GM23338 (cell line): ENCODE measurements at regions not wholly inside any gene's neighbourhood (a gene's known extent, or its start where the extent isn't known, plus 50 kb on each side); places are given as distances from the start of the nearest gene placed in this dataset.

Experiments used
- ATAC-seq: fragments of 200-7000 bp; cut with Tn5 transposase; 3 replicates; pipeline ENCODE4 v1.9.1; 2020
- DNase-seq: peaks from one replicate; pipeline ENCODE4 v3.0.0-alpha.2; 2015; ENCODE audit warnings: low spot score
- H2AFZ ChIP-seq: fragments of 200-600 bp; sonication (generic); 2 replicates; pipeline ENCODE4 v1.8.0; 2016; ENCODE audit warnings: antibody characterized with exemption, mild to moderate bottlenecking, moderate library complexity
- H3F3A ChIP-seq: fragments of 200-600 bp; sonication (generic); replicated peaks from 2 replicates; pipeline ENCODE4 v1.8.0; 2017; ENCODE audit warnings: antibody characterized with exemption, mixed run types, low read depth
- H3K27ac ChIP-seq: fragments of 200-600 bp; sonication (generic); 2 replicates; pipeline ENCODE4 v1.6.1; 2016; ENCODE audit warnings: low read depth
- H3K27me3 ChIP-seq: fragments of 200-600 bp; sonication (generic); 2 replicates; pipeline ENCODE4 v1.8.0; 2016; ENCODE audit warnings: mild to moderate bottlenecking, mixed run types, moderate library complexity; ENCODE audit not compliant: insufficient read depth
- H3K36me3 ChIP-seq: fragments of 200-600 bp; sonication (generic); 2 replicates; pipeline ENCODE4 v1.8.0; 2016; ENCODE audit warnings: mild to moderate bottlenecking; ENCODE audit not compliant: insufficient read depth
- H3K4me1 ChIP-seq: fragments of 200-600 bp; sonication (generic); 2 replicates; pipeline ENCODE4 v1.8.0; 2016; ENCODE audit warnings: mild to moderate bottlenecking, moderate library complexity; ENCODE audit not compliant: insufficient read depth
- H3K4me2 ChIP-seq: fragments of 200-600 bp; sonication (generic); 2 replicates; pipeline ENCODE4 v1.7.1; 2017; ENCODE audit warnings: mixed run types
- H3K4me3 ChIP-seq: fragments of 200-600 bp; sonication (generic); 2 replicates; pipeline ENCODE4 v1.6.1; 2016; ENCODE audit warnings: mixed run types
- H3K79me2 ChIP-seq: fragments of 200-600 bp; sonication (generic); replicated peaks from 2 replicates; pipeline ENCODE4 v1.8.0; 2017; ENCODE audit warnings: mild to moderate bottlenecking; ENCODE audit not compliant: insufficient read depth
- H3K9me2 ChIP-seq: fragments of 200-600 bp; sonication (generic); 2 replicates; pipeline ENCODE4 v1.8.0; 2017; ENCODE audit not compliant: insufficient read depth
- H4K20me1 ChIP-seq: fragments of 200-600 bp; sonication (generic); replicated peaks from 2 replicates; pipeline ENCODE4 v1.8.0; 2017; ENCODE audit warnings: mild to moderate bottlenecking; ENCODE audit not compliant: insufficient read depth
- H3K27ac Mint-ChIP-seq: 2 replicates; pipeline ENCODE4 v1.8.0; 2020; ENCODE audit warnings: inconsistent platforms, mild to moderate bottlenecking, moderate library complexity, mixed read lengths
- H3K27me3 Mint-ChIP-seq: 3 replicates; pipeline ENCODE4 v1.8.0; 2022; ENCODE audit warnings: low read depth, mild to moderate bottlenecking, moderate library complexity, mixed read lengths, inconsistent platforms; ENCODE audit not compliant: insufficient read depth, poor library complexity
- H3K36me3 Mint-ChIP-seq: 3 replicates; pipeline ENCODE4 v1.8.0; 2021; ENCODE audit warnings: low read depth, mild to moderate bottlenecking, inconsistent platforms, moderate library complexity, mixed read lengths
- H3K4me1 Mint-ChIP-seq: 3 replicates; pipeline ENCODE4 v1.8.0; 2020; ENCODE audit warnings: mild to moderate bottlenecking, inconsistent platforms, mixed read lengths
- H3K4me3 Mint-ChIP-seq: 3 replicates; pipeline ENCODE4 v1.8.0; 2021; ENCODE audit warnings: moderate library complexity, mild to moderate bottlenecking, inconsistent platforms, mixed read lengths
- H3K9me3 Mint-ChIP-seq: 3 replicates; pipeline ENCODE4 v1.8.0; 2020; ENCODE audit warnings: moderate library complexity, mild to moderate bottlenecking, inconsistent platforms, mixed read lengths
- CREB1 ChIP-seq: fragments of 250-450 bp; sonication (Bioruptor Pico); IDR thresholded peaks from 2 replicates; pipeline ENCODE4 v1.5.0; 2020; ENCODE audit warnings: low read depth, mild to moderate bottlenecking, moderate library complexity
- ETS1 ChIP-seq: IDR thresholded peaks from 2 replicates; pipeline ENCODE4 v1.6.1; 2016; ENCODE audit warnings: antibody characterized with exemption
- EZH2 ChIP-seq: fragments of 200-600 bp; sonication (generic); IDR thresholded peaks from one replicate; pipeline ENCODE4 v1.8.0; 2017; ENCODE audit warnings: antibody characterized with exemption, mild to moderate bottlenecking, low read depth; ENCODE audit not compliant: unreplicated experiment
- EZH2phosphoT487 ChIP-seq: fragments of 200-600 bp; sonication (generic); IDR thresholded peaks from one replicate; pipeline ENCODE4 v1.8.1; 2018; ENCODE audit warnings: antibody characterized with exemption; ENCODE audit not compliant: unreplicated experiment
- JUNB ChIP-seq: IDR thresholded peaks from one replicate; pipeline ENCODE4 v1.6.1; 2016; ENCODE audit warnings: antibody characterized with exemption; ENCODE audit not compliant: unreplicated experiment
- NANOG ChIP-seq: IDR thresholded peaks from 2 replicates; pipeline ENCODE4 v1.6.1; 2016; ENCODE audit warnings: antibody characterized with exemption, borderline replicate concordance
- POLR2AphosphoS5 ChIP-seq: IDR thresholded peaks from 2 replicates; pipeline ENCODE4 v1.6.1; 2016; ENCODE audit warnings: antibody characterized with exemption, low read depth
- REST ChIP-seq: IDR thresholded peaks from one replicate; pipeline ENCODE4 v1.6.1; 2018; ENCODE audit warnings: antibody characterized with exemption; ENCODE audit not compliant: unreplicated experiment
- STAT1 ChIP-seq: IDR thresholded peaks from one replicate; pipeline ENCODE4 v1.6.1; 2016; ENCODE audit warnings: antibody characterized with exemption; ENCODE audit not compliant: unreplicated experiment
- ZNF114 ChIP-seq: fragments of 250-450 bp; sonication (Bioruptor Pico); IDR thresholded peaks from 2 replicates; pipeline ENCODE4 v1.5.0; 2020; ENCODE audit warnings: mild to moderate bottlenecking, moderate library complexity
- ZNF331 ChIP-seq: fragments of 250-450 bp; sonication (Bioruptor Pico); IDR thresholded peaks from 2 replicates; pipeline ENCODE4 v1.5.0; 2020; ENCODE audit warnings: low read depth, mild to moderate bottlenecking, moderate library complexity
- TF ChIP-seq, protein P1 (sequence below), 2 experiments: fragments of 200-600 bp in 1 of 2; sonication (generic) in 1 of 2; conservative IDR thresholded peaks; 2 replicates each; pipeline versions ENCODE4 v1.5.1 to v1.6.1; 2016 to 2017; ENCODE audit warnings: antibody characterized with exemption in 2 of 2, low read depth in 2 of 2, mild to moderate bottlenecking in 2 of 2, moderate library complexity in 1 of 2
- TF ChIP-seq, protein P2 (sequence below): fragments of 250-450 bp; sonication (Bioruptor Pico); IDR thresholded peaks from 2 replicates; pipeline ENCODE4 v1.5.0; 2020; ENCODE audit warnings: mild to moderate bottlenecking, moderate library complexity

DNA sequence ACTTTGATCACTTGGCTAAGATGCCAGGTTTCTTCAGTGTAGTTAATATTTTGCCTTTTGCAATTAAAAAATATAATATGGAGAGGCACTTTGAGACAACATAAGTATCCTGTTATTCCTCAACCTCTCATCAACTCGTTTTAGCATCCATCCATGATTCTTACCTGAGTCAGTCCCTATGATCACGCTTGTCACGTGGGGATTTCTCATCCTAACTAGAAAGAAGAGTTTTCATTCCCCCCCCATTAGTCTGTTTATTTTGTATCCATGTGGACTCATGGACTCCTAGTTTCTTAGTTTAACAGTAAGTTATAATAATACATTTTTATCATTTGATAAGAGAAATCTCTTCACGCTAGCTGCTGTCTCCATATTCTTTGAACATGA is 110.3 kb downstream of the SLC25A47 start:
- no peaks in the 10 kb centered on the region for H3K27me3 ChIP-seq
- no peaks in the 10 kb centered on the region for H3F3A ChIP-seq
- Mint-ChIP-seq H3K27ac (no peak overlapping the region), H3K36me3 (no peaks in the 10 kb centered on the region; the same call in 2 of the 3 replicates), H3K27me3 (peaks cover 2% of the 10 kb centered on the region), H3K9me3 (no peaks in the 10 kb centered on the region), H3K4me1 (peaks cover 10% of the 10 kb centered on the region), H3K4me3 (no peak overlapping the region)
- TF ChIP-seq, protein P1, sequence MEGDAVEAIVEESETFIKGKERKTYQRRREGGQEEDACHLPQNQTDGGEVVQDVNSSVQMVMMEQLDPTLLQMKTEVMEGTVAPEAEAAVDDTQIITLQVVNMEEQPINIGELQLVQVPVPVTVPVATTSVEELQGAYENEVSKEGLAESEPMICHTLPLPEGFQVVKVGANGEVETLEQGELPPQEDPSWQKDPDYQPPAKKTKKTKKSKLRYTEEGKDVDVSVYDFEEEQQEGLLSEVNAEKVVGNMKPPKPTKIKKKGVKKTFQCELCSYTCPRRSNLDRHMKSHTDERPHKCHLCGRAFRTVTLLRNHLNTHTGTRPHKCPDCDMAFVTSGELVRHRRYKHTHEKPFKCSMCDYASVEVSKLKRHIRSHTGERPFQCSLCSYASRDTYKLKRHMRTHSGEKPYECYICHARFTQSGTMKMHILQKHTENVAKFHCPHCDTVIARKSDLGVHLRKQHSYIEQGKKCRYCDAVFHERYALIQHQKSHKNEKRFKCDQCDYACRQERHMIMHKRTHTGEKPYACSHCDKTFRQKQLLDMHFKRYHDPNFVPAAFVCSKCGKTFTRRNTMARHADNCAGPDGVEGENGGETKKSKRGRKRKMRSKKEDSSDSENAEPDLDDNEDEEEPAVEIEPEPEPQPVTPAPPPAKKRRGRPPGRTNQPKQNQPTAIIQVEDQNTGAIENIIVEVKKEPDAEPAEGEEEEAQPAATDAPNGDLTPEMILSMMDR (conservative IDR thresholded peaks at IDR 0.05; ENCODE audit: low read depth in 2 of 2) = no peak
- TF ChIP-seq STAT1 (no peak), ZNF114 (CRISPR knock-in tag) (no peak), POLR2AphosphoS5 (no peak), ZNF331 (CRISPR knock-in tag) (no peak), EZH2phosphoT487 (no peak), CREB1 (CRISPR knock-in tag) (no peak), REST (no peak), NANOG (no peak), JUNB (no peak), EZH2 (no peak), ETS1 (no peak)
- TF ChIP-seq, protein P2, sequence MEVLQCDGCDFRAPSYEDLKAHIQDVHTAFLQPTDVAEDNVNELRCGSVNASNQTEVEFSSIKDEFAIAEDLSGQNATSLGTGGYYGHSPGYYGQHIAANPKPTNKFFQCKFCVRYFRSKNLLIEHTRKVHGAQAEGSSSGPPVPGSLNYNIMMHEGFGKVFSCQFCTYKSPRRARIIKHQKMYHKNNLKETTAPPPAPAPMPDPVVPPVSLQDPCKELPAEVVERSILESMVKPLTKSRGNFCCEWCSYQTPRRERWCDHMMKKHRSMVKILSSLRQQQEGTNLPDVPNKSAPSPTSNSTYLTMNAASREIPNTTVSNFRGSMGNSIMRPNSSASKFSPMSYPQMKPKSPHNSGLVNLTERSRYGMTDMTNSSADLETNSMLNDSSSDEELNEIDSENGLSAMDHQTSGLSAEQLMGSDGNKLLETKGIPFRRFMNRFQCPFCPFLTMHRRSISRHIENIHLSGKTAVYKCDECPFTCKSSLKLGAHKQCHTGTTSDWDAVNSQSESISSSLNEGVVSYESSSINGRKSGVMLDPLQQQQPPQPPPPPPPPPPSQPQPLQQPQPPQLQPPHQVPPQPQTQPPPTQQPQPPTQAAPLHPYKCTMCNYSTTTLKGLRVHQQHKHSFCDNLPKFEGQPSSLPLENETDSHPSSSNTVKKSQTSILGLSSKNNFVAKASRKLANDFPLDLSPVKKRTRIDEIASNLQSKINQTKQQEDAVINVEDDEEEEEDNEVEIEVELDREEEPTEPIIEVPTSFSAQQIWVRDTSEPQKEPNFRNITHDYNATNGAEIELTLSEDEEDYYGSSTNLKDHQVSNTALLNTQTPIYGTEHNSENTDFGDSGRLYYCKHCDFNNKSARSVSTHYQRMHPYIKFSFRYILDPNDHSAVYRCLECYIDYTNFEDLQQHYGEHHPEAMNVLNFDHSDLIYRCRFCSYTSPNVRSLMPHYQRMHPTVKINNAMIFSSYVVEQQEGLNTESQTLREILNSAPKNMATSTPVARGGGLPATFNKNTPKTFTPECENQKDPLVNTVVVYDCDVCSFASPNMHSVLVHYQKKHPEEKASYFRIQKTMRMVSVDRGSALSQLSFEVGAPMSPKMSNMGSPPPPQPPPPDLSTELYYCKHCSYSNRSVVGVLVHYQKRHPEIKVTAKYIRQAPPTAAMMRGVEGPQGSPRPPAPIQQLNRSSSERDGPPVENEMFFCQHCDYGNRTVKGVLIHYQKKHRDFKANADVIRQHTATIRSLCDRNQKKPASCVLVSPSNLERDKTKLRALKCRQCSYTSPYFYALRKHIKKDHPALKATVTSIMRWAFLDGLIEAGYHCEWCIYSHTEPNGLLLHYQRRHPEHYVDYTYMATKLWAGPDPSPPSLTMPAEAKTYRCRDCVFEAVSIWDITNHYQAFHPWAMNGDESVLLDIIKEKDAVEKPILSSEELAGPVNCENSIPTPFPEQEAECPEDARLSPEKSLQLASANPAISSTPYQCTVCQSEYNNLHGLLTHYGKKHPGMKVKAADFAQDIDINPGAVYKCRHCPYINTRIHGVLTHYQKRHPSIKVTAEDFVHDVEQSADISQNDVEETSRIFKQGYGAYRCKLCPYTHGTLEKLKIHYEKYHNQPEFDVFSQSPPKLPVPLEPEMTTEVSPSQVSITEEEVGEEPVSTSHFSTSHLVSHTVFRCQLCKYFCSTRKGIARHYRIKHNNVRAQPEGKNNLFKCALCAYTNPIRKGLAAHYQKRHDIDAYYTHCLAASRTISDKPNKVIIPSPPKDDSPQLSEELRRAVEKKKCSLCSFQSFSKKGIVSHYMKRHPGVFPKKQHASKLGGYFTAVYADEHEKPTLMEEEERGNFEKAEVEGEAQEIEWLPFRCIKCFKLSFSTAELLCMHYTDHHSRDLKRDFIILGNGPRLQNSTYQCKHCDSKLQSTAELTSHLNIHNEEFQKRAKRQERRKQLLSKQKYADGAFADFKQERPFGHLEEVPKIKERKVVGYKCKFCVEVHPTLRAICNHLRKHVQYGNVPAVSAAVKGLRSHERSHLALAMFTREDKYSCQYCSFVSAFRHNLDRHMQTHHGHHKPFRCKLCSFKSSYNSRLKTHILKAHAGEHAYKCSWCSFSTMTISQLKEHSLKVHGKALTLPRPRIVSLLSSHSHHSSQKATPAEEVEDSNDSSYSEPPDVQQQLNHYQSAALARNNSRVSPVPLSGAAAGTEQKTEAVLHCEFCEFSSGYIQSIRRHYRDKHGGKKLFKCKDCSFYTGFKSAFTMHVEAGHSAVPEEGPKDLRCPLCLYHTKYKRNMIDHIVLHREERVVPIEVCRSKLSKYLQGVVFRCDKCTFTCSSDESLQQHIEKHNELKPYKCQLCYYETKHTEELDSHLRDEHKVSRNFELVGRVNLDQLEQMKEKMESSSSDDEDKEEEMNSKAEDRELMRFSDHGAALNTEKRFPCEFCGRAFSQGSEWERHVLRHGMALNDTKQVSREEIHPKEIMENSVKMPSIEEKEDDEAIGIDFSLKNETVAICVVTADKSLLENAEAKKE (CRISPR knock-in tag) = no peak
- H3K9me2 ChIP-seq = no peaks in the 10 kb centered on the region
- H4K20me1 ChIP-seq = no peaks in the 10 kb centered on the region; the same call in 1 of the 2 replicates
- H2AFZ ChIP-seq = no peak overlapping the region
- H3K4me1 ChIP-seq = no peaks in the 10 kb centered on the region
- DNase-seq (no peak), ATAC-seq (no peak)
- no peaks in the 10 kb centered on the region for H3K36me3 ChIP-seq
- H3K79me2 ChIP-seq = no peaks in the 10 kb centered on the region
- no peak overlapping the region for H3K4me3 ChIP-seq
- no peak overlapping the region for H3K4me2 ChIP-seq
- H3K27ac ChIP-seq = no peak overlapping the region
